Hepatocyte (in vitro differentiated cells): ENCODE measurements at regions not wholly inside any gene's neighbourhood (a gene's known extent, or its start where the extent isn't known, plus 50 kb on each side); places are given as distances from the start of the nearest gene placed in this dataset.

Source experiments
- EZH2 ChIP-seq: fragments of 200-600 bp; sonication (generic); IDR thresholded peaks from 2 replicates; pipeline ENCODE4 v1.6.1; 2016; ENCODE audit warnings: antibody characterized with exemption, mild to moderate bottlenecking, borderline replicate concordance
- EZH2phosphoT487 ChIP-seq: fragments of 200-600 bp; sonication (generic); IDR thresholded peaks from one replicate; pipeline ENCODE4 v1.6.1; 2018; ENCODE audit warnings: antibody characterized with exemption, mild to moderate bottlenecking, low read depth, moderate library complexity; ENCODE audit not compliant: unreplicated experiment, severe bottlenecking
- TF ChIP-seq, protein P1 (sequence below): fragments of 200-600 bp; sonication (generic); IDR thresholded peaks from 2 replicates; pipeline ENCODE4 v1.5.1; 2016; ENCODE audit warnings: antibody characterized with exemption, mild to moderate bottlenecking; ENCODE audit not compliant: poor library complexity

- TF ChIP-seq, protein P1, sequence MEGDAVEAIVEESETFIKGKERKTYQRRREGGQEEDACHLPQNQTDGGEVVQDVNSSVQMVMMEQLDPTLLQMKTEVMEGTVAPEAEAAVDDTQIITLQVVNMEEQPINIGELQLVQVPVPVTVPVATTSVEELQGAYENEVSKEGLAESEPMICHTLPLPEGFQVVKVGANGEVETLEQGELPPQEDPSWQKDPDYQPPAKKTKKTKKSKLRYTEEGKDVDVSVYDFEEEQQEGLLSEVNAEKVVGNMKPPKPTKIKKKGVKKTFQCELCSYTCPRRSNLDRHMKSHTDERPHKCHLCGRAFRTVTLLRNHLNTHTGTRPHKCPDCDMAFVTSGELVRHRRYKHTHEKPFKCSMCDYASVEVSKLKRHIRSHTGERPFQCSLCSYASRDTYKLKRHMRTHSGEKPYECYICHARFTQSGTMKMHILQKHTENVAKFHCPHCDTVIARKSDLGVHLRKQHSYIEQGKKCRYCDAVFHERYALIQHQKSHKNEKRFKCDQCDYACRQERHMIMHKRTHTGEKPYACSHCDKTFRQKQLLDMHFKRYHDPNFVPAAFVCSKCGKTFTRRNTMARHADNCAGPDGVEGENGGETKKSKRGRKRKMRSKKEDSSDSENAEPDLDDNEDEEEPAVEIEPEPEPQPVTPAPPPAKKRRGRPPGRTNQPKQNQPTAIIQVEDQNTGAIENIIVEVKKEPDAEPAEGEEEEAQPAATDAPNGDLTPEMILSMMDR: no peak
- TF ChIP-seq EZH2 (no peak), EZH2phosphoT487 (no peak)
Measured at GRCh38 chr22:47656806-47657205, 894.4 kb downstream of the TBC1D22A start.
